ENCODE measurements at regions not wholly inside any gene's neighbourhood (a gene's known extent, or its start where the extent isn't known, plus 50 kb on each side); places are given as distances from the start of the nearest gene placed in this dataset.

DNA sequence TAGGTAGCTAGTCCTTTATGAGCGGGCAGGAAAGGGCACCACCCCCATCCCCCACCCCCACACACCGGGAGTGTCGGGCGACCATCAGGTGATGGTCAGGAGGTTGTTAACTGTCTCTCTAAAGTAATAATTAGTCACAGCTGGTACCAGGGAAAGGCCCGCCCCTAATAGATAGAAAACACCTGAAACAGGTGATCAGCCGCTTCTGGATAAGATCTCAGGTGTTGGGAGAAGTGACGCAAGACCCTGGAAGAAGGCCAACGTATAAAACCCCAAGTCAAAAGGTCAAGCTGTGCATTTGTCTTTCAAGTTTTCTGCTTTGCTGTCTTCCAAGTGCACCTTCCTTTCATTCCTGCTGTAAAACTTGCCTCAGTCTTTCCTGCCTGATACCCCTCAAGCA lies 59.6 kb upstream of the LINC00305 start:
- Histone ChIP-seq H3K4me3 (ENCODE audit: low read depth in 1 of 2, low read length in 2 of 2) (no peak overlapping the region), H3K9me3 (ENCODE audit: control insufficient read depth in 2 of 2, insufficient read depth in 1 of 2, low read depth in 1 of 2, low read length in 1 of 2) (no peaks in the 10 kb centered on the region), H3K36me3 (ENCODE audit: control insufficient read depth in 2 of 2, insufficient read depth in 2 of 2, low read length in 1 of 2) (no peaks in the 10 kb centered on the region), H3K4me1 (ENCODE audit: control insufficient read depth in 2 of 2, insufficient read depth in 2 of 2, low read length in 1 of 2) (no peaks in the 10 kb centered on the region), H3K27ac (ENCODE audit: low read depth in 2 of 2, low read length in 1 of 2) (no peak overlapping the region), H3K27me3 (ENCODE audit: control insufficient read depth in 1 of 2, insufficient read depth in 2 of 2, low read length in 2 of 2) (no peaks in the 10 kb centered on the region)
- WGBS, 2 donors: 77 to 88% methylated on average over 8 of the region's 8 CpGs

DNA sequence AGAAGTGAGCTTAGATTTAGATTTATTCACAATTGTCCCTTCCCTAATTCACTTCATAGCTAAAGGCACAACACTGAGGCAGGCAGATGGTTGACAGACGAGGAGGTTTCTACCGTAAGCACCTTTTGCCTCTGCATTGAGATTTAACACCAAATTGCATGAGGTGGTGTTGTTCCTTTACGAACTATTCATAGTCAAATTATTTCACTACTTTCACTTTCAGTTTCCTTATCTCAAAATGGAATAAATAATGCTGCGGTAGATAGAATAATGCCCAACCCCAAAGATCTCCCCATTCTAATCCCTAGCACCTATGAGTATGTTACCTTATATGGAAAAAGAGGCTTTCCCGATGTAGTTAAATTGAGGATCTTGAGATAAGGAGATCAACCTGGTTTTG lies 58.9 kb upstream of the LINC00305 start:
- Histone ChIP-seq H3K27ac (ENCODE audit: low read depth in 2 of 2, low read length in 1 of 2) (no peak overlapping the region), H3K4me3 (ENCODE audit: low read depth in 1 of 2, low read length in 2 of 2) (no peak overlapping the region), H3K27me3 (ENCODE audit: control insufficient read depth in 1 of 2, insufficient read depth in 2 of 2, low read length in 2 of 2) (no peaks in the 10 kb centered on the region), H3K36me3 (ENCODE audit: control insufficient read depth in 2 of 2, insufficient read depth in 2 of 2, low read length in 1 of 2) (no peaks in the 10 kb centered on the region), H3K4me1 (ENCODE audit: control insufficient read depth in 2 of 2, insufficient read depth in 2 of 2, low read length in 1 of 2) (no peaks in the 10 kb centered on the region), H3K9me3 (ENCODE audit: control insufficient read depth in 2 of 2, insufficient read depth in 1 of 2, low read depth in 1 of 2, low read length in 1 of 2) (no peaks in the 10 kb centered on the region)
- 68 to 73% methylated on average over 5 of the region's 5 CpGs for WGBS, 2 donors

- H3K27ac ChIP-seq (ENCODE audit: low read depth in 2 of 2, low read length in 1 of 2): no peak overlapping the region
- H3K4me1 ChIP-seq (ENCODE audit: control insufficient read depth in 2 of 2, insufficient read depth in 2 of 2, low read length in 1 of 2): no peaks in the 10 kb centered on the region
- no peak overlapping the region for H3K4me3 ChIP-seq (ENCODE audit: low read depth in 1 of 2, low read length in 2 of 2)
- 45 to 60% methylated on average over 3 of the region's 3 CpGs for WGBS, 2 donors
- no peaks in the 10 kb centered on the region for H3K36me3 ChIP-seq (ENCODE audit: control insufficient read depth in 2 of 2, insufficient read depth in 2 of 2, low read length in 1 of 2)
- no peaks in the 10 kb centered on the region for H3K9me3 ChIP-seq (ENCODE audit: control insufficient read depth in 2 of 2, insufficient read depth in 1 of 2, low read depth in 1 of 2, low read length in 1 of 2)
- no peaks in the 10 kb centered on the region for H3K27me3 ChIP-seq (ENCODE audit: control insufficient read depth in 1 of 2, insufficient read depth in 2 of 2, low read length in 2 of 2)
Observed at GRCh38 chr18:64203295-64203694, 54.4 kb upstream of the LINC00305 start.

DNA sequence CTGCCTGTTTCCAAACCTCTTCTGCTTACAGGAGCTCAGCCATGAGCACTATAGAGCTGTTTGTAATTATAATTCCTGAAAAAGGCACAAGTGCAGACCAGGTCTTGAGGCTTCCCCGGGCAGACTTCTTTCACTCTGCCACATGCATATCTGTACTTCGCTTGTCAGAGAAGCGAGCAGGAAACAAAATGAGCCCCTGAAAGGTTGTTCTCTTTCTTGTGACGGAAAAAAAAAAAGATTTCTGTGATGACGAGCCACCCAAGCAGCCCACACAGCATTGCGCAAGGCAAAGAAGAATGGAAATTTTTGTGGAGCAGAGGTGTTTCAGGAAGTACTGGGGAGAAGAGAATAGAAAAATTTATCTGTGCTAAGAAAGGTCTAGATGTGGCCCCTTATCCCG lies 54.0 kb upstream of the LINC00305 start:
- 44 to 49% methylated on average over 7 of the region's 7 CpGs for WGBS, 2 donors
- H3K4me3 ChIP-seq (ENCODE audit: low read depth in 1 of 2, low read length in 2 of 2): no peak overlapping the region

GRCh38 chr18:64202210-64202836 lies 53.4 kb upstream of the LINC00305 start:
- H3K4me3 ChIP-seq (ENCODE audit: low read depth in 1 of 2, low read length in 2 of 2): no peak overlapping the region
- H3K9me3 ChIP-seq (ENCODE audit: control insufficient read depth in 2 of 2, insufficient read depth in 1 of 2, low read depth in 1 of 2, low read length in 1 of 2): no peaks in the 10 kb centered on the region
- no peaks in the 10 kb centered on the region for H3K36me3 ChIP-seq (ENCODE audit: control insufficient read depth in 2 of 2, insufficient read depth in 2 of 2, low read length in 1 of 2)
- H3K27me3 ChIP-seq (ENCODE audit: control insufficient read depth in 1 of 2, insufficient read depth in 2 of 2, low read length in 2 of 2): no peaks in the 10 kb centered on the region
- no peaks in the 10 kb centered on the region for H3K4me1 ChIP-seq (ENCODE audit: control insufficient read depth in 2 of 2, insufficient read depth in 2 of 2, low read length in 1 of 2)
- 44 to 57% methylated on average over 6 of the region's 6 CpGs for WGBS, 2 donors
- no peak overlapping the region for H3K27ac ChIP-seq (ENCODE audit: low read depth in 2 of 2, low read length in 1 of 2)

More for the DNA sequence above, 54.0 kb upstream of the LINC00305 start:
- no peaks in the 10 kb centered on the region for H3K9me3 ChIP-seq (ENCODE audit: control insufficient read depth in 2 of 2, insufficient read depth in 1 of 2, low read depth in 1 of 2, low read length in 1 of 2)
- H3K36me3 ChIP-seq (ENCODE audit: control insufficient read depth in 2 of 2, insufficient read depth in 2 of 2, low read length in 1 of 2): no peaks in the 10 kb centered on the region
- no peaks in the 10 kb centered on the region for H3K27me3 ChIP-seq (ENCODE audit: control insufficient read depth in 1 of 2, insufficient read depth in 2 of 2, low read length in 2 of 2)
- no peaks in the 10 kb centered on the region for H3K4me1 ChIP-seq (ENCODE audit: control insufficient read depth in 2 of 2, insufficient read depth in 2 of 2, low read length in 1 of 2)
- H3K27ac ChIP-seq (ENCODE audit: low read depth in 2 of 2, low read length in 1 of 2): no peak overlapping the region

- no peaks in the 10 kb centered on the region for H3K27me3 ChIP-seq (ENCODE audit: control insufficient read depth in 1 of 2, insufficient read depth in 2 of 2, low read length in 2 of 2)
- no peaks in the 10 kb centered on the region for H3K9me3 ChIP-seq (ENCODE audit: control insufficient read depth in 2 of 2, insufficient read depth in 1 of 2, low read depth in 1 of 2, low read length in 1 of 2)
- WGBS, 2 donors: 66 to 72% methylated on average over 2 of the region's 2 CpGs
- no peak overlapping the region for H3K4me3 ChIP-seq (ENCODE audit: low read depth in 1 of 2, low read length in 2 of 2)
- no peaks in the 10 kb centered on the region for H3K36me3 ChIP-seq (ENCODE audit: control insufficient read depth in 2 of 2, insufficient read depth in 2 of 2, low read length in 1 of 2)
- no peaks in the 10 kb centered on the region for H3K4me1 ChIP-seq (ENCODE audit: control insufficient read depth in 2 of 2, insufficient read depth in 2 of 2, low read length in 1 of 2)
- H3K27ac ChIP-seq (ENCODE audit: low read depth in 2 of 2, low read length in 1 of 2): no peak overlapping the region
Observed at GRCh38 chr18:64201781-64202180, 52.9 kb upstream of the LINC00305 start.

GRCh38 chr18:64199581-64199980 lies 50.7 kb upstream of the LINC00305 start:
- no peaks in the 10 kb centered on the region for H3K36me3 ChIP-seq (ENCODE audit: control insufficient read depth in 2 of 2, insufficient read depth in 2 of 2, low read length in 1 of 2)
- H3K27ac ChIP-seq (ENCODE audit: low read depth in 2 of 2, low read length in 1 of 2): no peak overlapping the region

More at GRCh38 chr18:64199581-64199980, 50.7 kb upstream of the LINC00305 start:
- no peaks in the 10 kb centered on the region for H3K4me1 ChIP-seq (ENCODE audit: control insufficient read depth in 2 of 2, insufficient read depth in 2 of 2, low read length in 1 of 2)
- 68 to 74% methylated on average over 1 of the region's 1 CpG for WGBS, 2 donors
- H3K9me3 ChIP-seq (ENCODE audit: control insufficient read depth in 2 of 2, insufficient read depth in 1 of 2, low read depth in 1 of 2, low read length in 1 of 2): no peaks in the 10 kb centered on the region
- H3K4me3 ChIP-seq (ENCODE audit: low read depth in 1 of 2, low read length in 2 of 2): no peak overlapping the region
- no peaks in the 10 kb centered on the region for H3K27me3 ChIP-seq (ENCODE audit: control insufficient read depth in 1 of 2, insufficient read depth in 2 of 2, low read length in 2 of 2)

Measured in esophagus (tissue), 2 donors.